Kidney glomerular epithelial cell (primary cell): ENCODE measurements at regions not wholly inside any gene's neighbourhood (a gene's known extent, or its start where the extent isn't known, plus 50 kb on each side); places are given as distances from the start of the nearest gene placed in this dataset.
"Not testable (repeated sequence)": the region's sequence is repeated elsewhere in the genome, so short reads cannot be mapped to it uniquely, and the experiment has no call there.

Experiments used
- DNase-seq: peaks from one replicate; lab custom pipeline; 2025; lab: John Stamatoyannopoulos, UW

DNA sequence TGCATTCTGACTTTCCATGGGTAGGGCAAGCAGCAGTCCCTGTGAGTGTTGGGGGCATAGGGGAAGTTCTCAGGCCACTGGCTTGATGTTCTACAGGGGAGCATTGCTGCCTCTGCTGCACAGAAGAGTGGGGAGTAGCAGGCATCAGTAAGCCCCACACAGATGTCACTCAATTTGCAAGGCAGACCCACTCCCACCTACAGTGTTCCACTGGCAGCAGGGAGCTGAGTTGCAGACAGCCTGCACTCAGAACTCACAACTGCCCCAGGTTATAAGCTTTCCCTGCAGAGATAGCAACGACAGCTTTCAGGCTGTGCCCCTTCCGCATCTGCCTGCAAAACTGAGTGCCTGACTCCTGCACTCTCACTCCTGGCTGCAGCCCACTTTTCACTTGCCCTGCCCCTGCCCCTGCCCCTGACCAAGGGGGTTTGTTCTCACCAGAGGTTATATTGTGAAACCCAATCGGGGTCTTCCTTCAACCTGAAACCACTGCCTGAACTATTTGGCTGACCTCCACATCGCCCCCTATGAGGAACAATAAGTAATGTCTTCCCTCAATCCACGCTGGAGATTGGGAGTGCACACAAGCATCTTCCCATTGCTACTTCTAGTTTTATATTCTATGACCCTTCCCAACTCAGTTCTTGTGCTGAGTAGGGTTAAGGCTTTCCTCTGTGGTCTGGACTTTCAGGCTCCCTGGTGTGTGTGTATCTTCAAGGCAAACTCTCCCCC, 227.4 kb upstream of the CXorf51B start:
- no peak for DNase-seq

DNA sequence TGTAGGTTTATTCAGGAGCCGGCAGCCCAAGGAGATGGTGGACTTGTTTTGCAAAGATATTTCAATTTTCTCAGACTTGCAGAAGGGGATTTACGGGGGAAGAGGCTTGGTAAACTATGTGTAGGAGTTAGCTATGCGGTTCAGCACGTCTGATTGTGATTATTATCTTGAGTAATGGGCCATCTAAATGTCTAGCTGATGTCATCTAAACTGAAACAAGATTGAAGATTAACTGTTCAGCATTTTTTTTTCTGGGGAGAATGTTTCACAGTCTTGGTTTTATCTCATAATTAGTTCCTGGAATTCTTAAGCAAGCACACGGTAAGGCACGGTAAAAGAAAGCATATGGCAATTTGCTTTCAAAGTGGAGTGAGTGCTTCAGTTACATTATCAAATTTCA, 207.3 kb upstream of the CXorf51B start:
- peak; percentile 43 for DNase-seq

DNA sequence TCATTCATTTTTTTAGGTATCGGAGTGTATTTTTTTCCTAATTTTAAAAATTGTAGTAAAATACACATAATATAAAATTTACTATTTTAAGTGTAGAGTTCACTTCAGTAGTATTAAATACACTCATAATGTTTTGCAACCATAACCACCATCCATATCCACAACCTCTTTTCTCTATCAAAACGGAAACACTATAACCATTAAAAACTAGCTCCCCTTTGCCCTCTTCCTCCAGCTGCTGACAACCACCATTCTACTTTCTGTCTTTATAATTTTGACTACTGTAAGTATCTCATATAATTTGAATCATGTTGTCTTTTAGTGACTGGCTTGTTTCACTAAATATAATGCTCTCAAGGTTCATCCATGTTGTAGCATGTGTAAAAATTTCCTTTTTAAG, 205.4 kb upstream of the CXorf51B start:
- no peak for DNase-seq

DNA sequence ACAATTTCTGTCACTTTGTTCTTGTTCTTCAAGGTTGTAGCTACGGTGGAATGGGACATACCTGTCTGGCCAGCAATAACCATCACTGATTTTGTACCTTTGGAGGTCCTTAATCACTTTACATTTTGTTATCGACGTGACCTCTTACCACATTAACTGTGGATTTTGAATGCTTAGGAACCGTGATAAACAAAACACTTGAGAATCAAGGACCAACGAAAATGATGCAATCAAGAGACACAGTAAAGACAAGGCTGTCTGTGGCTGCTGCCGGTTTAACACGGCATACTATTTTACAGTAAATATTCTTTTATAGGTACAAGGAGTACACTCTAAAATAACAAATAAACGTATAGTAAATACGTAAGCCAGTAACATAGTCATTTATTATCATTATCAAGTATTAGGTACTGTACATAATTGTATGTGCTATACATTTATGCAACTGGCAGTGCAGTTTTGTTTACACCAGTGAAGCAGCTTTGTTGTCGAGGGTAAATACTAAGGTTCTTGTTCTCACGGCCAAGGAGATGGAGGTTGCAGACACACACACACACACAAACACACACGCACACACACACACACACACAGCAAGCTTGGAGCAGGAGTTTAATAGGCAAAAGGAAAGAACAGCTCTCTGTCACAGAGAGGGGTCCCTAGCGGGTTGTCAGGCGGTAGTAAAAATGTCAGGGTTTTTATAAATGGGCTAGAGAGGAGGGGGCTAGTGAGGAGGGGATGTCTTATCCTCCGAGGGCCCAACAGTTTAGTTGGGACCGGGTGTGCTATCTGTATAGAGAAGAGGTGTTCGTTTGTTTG, 194.7 kb upstream of the CXorf51B start:
- no peak for DNase-seq

DNA sequence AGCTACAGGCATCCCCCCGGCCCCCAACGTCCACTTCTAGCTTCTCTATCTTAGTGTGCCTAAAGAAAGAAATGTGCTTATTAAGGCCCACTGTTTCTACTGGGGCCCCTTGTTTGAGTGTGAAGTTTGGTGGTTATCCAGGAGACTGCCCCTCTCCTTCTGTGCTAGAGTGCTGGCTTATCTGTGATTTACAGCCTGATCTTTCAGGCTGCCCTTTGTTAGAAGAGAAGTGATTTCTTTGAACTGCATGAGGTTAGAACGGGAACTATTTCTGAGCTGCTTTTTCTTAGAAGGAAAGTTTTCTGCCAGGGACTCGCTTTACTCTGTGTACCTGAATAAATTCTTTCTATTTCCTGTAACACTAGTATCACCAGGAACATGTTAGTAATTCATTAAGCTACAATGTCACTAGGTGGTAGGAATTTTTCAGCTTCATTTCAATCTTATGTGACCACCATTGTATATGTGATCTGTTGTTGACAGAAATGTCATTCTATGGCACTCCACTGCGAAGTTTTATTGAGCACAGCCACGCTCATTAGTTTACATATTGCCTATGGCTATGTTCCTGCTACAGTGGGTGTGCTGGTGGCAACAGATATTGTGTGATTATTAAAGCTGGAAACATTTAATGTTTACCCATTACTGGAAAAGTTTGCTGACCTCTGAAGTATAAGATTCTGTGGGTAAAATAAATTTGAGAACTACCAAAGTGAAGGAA, 193.8 kb upstream of the CXorf51B start:
- no peak for DNase-seq

DNA sequence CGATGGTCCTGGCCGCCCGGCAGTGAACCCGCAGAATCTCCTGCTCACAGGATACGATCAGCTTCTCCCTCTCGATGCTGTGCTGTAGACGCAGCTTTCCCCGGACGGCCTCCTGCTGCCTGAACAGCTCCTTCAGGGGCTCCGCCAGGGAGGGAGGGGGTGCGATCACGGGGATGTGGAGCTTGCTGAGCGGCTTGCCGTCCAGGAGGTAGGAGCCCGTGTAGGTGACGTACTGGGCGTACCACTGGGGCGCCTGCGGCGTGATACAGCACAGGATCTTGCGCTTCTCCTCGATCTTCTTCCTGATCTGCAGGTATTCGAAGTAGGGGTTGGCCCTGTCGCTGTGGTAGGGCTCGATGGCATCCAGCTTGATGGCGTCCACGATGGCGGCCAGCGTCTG, 189.6 kb upstream of the CXorf51B start:
- DNase-seq = not testable (repeated sequence)

DNA sequence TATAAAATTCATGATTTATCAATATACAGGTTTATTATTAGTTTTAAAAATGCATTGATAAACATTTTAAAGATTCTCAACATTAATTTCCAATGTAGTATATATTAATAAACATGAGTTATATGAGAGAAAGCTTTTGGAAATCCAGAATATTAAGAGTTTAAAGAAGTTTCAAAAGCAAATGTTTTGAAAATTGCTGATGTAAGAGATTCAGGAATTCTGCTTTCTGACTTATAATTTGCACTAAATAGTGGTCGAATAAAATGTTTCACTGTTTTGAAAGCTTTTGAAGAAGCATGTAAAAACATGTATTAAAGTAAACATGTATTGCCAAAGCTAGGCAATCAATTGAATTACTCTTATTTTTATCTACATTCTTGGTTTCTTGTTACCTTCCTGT, 151.2 kb upstream of the CXorf51B start:
- no peak for DNase-seq

DNA sequence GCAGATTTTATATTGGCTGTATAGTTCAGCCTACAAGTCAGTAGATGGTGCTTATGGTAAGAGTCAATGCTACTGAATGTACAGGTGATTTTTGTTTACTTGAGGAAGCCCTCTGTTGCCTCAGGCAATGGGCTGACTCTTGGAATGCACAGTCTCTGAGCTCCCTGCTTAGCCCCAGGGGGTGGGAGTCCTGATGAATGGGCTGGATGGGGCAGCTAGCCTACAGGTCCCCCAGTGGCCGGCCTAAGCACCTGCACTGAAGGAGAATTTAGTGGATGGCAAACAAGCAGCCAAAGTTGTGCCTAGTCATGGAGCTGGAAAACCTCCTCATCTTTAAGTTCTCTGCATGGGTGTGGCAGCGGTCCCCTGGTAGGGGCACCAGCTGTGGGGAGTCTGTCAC, 101.8 kb upstream of the CXorf51B start:
- DNase-seq = no peak

DNA sequence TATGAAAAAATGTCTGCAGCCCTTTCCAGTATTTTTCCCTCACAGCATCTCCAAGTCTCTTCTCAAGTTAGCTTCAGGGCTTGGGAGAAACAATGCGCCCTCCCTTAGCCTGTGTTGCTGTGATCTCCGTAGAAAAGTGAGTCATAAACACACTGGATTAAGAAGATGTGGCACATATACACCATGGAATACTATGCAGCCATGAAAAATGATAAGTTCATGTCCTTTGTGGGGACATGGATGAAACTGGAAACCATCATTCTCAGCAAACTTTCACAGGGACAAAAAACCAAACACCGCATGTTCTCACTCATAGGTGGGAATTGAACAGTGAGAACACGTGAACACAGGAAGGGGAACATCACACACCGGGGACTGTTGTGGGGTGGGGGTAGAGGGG, 100.7 kb upstream of the CXorf51B start:
- not testable (repeated sequence) for DNase-seq

DNA sequence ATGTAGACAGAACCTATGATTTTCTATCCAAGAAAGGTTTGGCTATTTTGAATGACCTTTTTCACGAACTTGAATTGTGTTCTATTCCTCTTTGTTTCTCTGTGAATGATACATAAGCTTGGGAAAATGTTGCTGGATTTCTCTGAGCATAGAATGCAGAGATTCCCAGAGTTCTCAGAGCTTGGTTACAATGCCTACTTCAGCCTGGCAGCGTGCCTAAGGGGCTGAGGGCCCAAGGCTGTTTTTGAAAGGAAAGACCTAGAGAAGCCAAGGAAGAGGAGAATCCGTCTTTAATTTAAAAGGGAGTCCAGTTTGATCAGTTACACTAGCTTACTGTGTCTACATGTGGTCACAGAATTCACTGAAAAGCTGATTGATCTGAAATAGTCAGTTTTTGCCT, 55.3 kb upstream of the CXorf51B start:
- DNase-seq = no peak

DNA sequence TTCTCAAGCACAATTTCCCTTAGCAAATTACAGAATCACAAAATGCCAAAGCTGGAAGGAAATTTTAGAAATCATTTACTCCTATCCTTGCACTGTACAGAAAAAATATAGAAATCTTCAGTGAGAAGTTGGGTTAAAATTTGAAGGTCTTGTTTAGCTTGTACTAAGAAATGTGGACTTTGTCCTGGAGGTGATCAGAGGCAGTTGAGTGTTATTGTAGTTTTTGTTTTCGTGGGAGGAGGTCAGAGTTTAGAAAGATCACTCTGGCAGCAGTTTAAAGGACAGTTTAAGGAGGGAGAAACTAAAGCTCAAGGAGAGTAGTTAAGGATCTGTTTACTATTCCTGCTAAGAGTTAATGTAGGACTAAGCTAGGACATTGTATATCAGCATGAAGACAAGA, 54.4 kb upstream of the CXorf51B start:
- DNase-seq = no peak
